Common myeloid progenitor, CD34-positive (primary cell): ENCODE measurements at regions not wholly inside any gene's neighbourhood (a gene's known extent, or its start where the extent isn't known, plus 50 kb on each side); places are given as distances from the start of the nearest gene placed in this dataset.

Experiments used
- CTCF ChIA-PET: fragments of 350-600 bp; sonication (Branson Sonifier 250); formaldehyde crosslinking; loops from one replicate; lab custom pipeline; 2021; ENCODE audit warnings: antibody characterized with exemption; lab: Charles Lee
- POLR2A ChIA-PET: fragments of 350-600 bp; sonication (Branson Sonifier 250); formaldehyde crosslinking; loops from one replicate; lab custom pipeline; 2021; ENCODE audit warnings: antibody characterized with exemption; lab: Charles Lee
- DNase-seq, 3 donors: peaks; one replicate each; pipeline versions ENCODE4 v3.0.0 to v3.0.0-alpha.2; 2013
- H3K27ac ChIP-seq, 2 experiments: 1 replicate in 1 of 2; 2 replicates in 1 of 2; pipeline ENCODE4 v1.7.0; 2013; ENCODE audit warnings: inconsistent platforms in 2 of 2, low read length in 2 of 2, mild to moderate bottlenecking in 2 of 2, low read depth in 1 of 2, moderate library complexity in 1 of 2; ENCODE audit not compliant: severe bottlenecking in 2 of 2, insufficient read depth in 1 of 2, poor library complexity in 1 of 2
- H3K27me3 ChIP-seq, 5 experiments: replicated peaks in 2 of 5; 1 replicate in 3 of 5; 2 replicates in 2 of 5; pipeline versions ENCODE4 v1.6.1 to v1.7.0; 2013; ENCODE audit warnings: low read length in 4 of 5, mild to moderate bottlenecking in 2 of 5, moderate library complexity in 2 of 5, inconsistent platforms in 1 of 5; ENCODE audit not compliant: insufficient read depth in 5 of 5, control insufficient read depth in 4 of 5
- H3K36me3 ChIP-seq, 4 experiments: 1 replicate in 2 of 4; 2 replicates in 2 of 4; pipeline versions ENCODE4 v1.6.1 to v1.7.0; 2013; ENCODE audit warnings: low read length in 3 of 4, control low read depth in 1 of 4, mild to moderate bottlenecking in 1 of 4; ENCODE audit not compliant: control insufficient read depth in 4 of 4, insufficient read depth in 4 of 4
- H3K4me1 ChIP-seq, 4 experiments: 1 replicate in 3 of 4; 2 replicates in 1 of 4; pipeline versions ENCODE4 v1.6.1 to v1.7.1; 2013; ENCODE audit warnings: low read length in 3 of 4, mild to moderate bottlenecking in 3 of 4, control low read depth in 1 of 4, inconsistent platforms in 1 of 4, moderate library complexity in 1 of 4; ENCODE audit not compliant: control insufficient read depth in 4 of 4, insufficient read depth in 4 of 4; ENCODE audit errors: control extremely low read depth in 1 of 4
- H3K4me3 ChIP-seq, 7 experiments: 1 replicate in 4 of 7; 2 replicates in 3 of 7; pipeline versions ENCODE4 v1.5.1 to v1.7.0; 2013; ENCODE audit warnings: mild to moderate bottlenecking in 7 of 7, low read length in 6 of 7, moderate library complexity in 6 of 7, inconsistent platforms in 2 of 7, low read depth in 2 of 7, control low read depth in 1 of 7; ENCODE audit not compliant: insufficient read depth in 4 of 7, control insufficient read depth in 1 of 7; ENCODE audit errors: extremely low read depth in 1 of 7
- H3K9me3 ChIP-seq, 5 experiments: 1 replicate in 4 of 5; 2 replicates in 1 of 5; pipeline versions ENCODE4 v1.6.1 to v1.7.1; 2013; ENCODE audit warnings: low read length in 4 of 5, mild to moderate bottlenecking in 2 of 5, inconsistent platforms in 1 of 5, low read depth in 1 of 5, moderate library complexity in 1 of 5; ENCODE audit not compliant: control insufficient read depth in 4 of 5, insufficient read depth in 2 of 5; ENCODE audit errors: control extremely low read depth in 1 of 5
- WGBS: methylation state at CpG from one replicate; pipeline ENCODE4 v1.1.5; 2013; ENCODE audit not compliant: insufficient coverage; 5-methylcytosine and 5-hydroxymethylcytosine counted together

DNA sequence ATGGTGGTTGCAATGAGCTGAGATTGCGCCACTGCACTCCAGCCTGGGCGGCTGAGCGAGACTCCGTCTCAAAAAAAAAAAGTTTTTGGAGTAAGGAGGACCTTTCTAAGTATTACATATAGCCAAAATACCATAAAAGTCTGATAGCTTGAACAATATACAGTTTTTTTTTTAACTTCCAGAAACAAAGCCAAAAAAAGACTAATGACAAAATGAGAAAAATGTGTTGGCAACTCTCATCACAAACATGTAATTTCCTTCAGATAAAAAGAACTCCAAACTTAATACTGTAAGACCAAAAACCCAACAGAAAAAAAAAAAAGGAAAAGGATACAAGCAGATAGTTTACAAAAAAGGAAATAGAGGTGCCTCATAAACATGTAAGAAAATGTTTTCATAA is 68.2 kb upstream of the MED4 start:
- no CpG with 5 or more reads among the region's 4 CpGs for WGBS
- ChIA-PET CTCF (interaction anchor here (0.8 to 1.3 kb wide), 2 partner anchors 43 to 72 kb away, joined by 3 to 4 read pairs; no protein-coding TSS in a partner anchor), POLR2A (no interaction called here)
- no peak for DNase-seq
- no peaks in the 10 kb centered on the region for H3K36me3 ChIP-seq
- no peak overlapping the region for H3K27ac ChIP-seq
- H3K4me3 ChIP-seq = no peak overlapping the region
- H3K9me3 ChIP-seq = no peaks in the 10 kb centered on the region
- H3K4me1 ChIP-seq = peaks cover 17 to 49% (median 23%) of the 10 kb centered on the region in 4 experiments
- H3K27me3 ChIP-seq = no peaks in the 10 kb centered on the region

DNA sequence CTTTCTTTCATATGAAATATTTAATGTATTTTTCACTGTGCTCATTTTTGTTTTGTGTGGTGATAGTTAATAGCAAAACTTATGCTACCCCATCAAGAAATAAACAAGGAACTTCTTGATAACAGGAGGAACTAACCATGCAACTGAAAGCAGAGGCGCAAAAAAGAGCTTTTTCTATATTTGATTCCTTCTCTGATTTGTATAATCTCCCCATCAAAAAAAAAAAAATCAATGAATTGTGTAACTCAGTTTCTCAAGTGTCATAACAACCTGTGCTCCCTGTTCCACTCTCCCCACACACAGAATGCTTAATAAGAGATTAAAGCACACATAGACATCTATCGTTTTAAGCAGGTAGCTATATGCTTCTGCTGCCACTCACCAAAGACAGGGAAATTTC is 67.3 kb upstream of the MED4 start:
- WGBS = 85% methylated on average over 1 of the region's 2 CpGs
- DNase-seq = no peak
- H3K4me3 ChIP-seq = peak overlapping the region in 1 of 7 experiments; percentile 2
- H3K27me3 ChIP-seq = no peaks in the 10 kb centered on the region
- POLR2A ChIA-PET = interaction anchor here (0.7 kb wide), 1 partner anchor 40 kb away, joined by 4 read pairs; no protein-coding TSS in a partner anchor
- no peaks in the 10 kb centered on the region for H3K36me3 ChIP-seq
- no peak overlapping the region for H3K27ac ChIP-seq
- CTCF ChIA-PET = interaction anchor here (0.8 to 1.3 kb wide), 6 partner anchors 17 to 73 kb away, joined by 3 to 4 read pairs (median 3); no protein-coding TSS in a partner anchor
- H3K4me1 ChIP-seq = peaks cover 17 to 50% (median 23%) of the 10 kb centered on the region in 4 experiments
- H3K9me3 ChIP-seq = no peaks in the 10 kb centered on the region

DNA sequence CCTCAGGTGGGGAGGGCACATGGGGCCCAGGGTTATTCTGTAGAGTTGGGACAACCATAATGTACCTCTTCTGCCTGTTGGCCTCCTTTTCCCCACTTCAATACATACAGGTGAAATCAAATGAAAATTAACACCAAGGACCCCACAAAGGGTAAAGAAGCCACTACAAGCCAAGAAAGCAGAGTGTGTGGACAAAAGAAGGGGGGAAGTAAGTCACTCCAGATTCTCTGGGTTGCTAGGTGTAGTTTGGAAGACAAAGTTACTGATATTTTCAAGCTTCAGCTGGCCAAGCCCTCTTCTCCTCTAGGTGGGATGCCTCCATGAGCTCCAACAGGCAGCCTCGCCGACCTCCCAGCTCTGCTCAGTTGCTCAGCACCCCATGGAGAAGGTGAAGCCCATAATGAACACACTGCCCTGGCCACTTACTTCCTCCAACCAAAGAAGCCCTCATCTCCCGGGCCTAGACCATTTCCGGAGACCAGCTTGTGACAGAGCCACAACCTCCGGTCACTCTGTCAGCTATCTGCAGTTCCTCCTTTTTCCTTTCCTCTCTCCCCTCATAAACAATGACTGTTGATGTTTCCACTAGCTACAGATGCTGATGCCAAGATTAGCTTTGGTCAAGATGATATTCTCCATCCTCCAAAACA is 66.8 kb upstream of the MED4 start:
- Histone ChIP-seq H3K27me3 (no peaks in the 10 kb centered on the region), H3K27ac (no peak overlapping the region), H3K36me3 (no peaks in the 10 kb centered on the region), H3K4me3 (peak overlapping the region in 1 of 7 experiments; percentile 37), H3K4me1 (peaks cover 17 to 51% (median 23%) of the 10 kb centered on the region in 4 experiments), H3K9me3 (no peaks in the 10 kb centered on the region)
- 30% methylated on average over 5 of the region's 5 CpGs for WGBS
- peak in 2 of 3 donors; percentile 73 to 85 for DNase-seq
- ChIA-PET POLR2A (no interaction called here), CTCF (interaction anchor here (0.6 to 1.3 kb wide), 6 partner anchors 18 to 50 kb away, joined by 3 to 4 read pairs (median 3); no protein-coding TSS in a partner anchor)

DNA sequence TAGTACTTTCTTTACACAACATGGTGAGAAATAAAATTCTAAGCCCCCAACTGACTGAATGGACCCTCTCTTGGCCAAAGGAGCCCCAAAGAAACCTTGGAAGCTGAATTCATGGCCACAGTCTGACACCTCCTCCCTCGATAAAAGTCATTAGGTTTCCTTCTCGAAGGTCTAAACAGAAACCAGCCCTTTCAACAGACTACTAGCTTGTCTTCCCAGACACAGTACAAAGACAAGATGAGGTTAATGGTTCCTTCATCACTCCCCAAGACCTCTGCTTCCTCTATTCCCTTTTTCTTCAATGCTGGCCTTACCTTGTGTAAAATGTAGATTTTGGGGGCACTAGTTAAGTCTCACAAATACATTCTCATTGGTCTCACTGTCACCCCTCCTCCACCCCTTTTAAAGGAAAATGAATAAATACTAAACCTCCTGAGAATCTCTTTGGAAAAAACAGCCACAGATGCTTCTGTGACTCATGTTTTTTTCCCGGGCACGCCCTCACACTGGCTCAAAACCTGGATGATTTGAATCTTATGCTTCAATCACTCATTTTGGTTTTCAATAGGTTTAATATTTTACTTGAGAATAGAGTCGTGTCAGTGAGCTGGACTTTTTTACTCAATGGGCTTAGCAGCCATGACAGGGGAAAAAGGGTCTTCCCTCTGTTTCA is 65.8 kb upstream of the MED4 start:
- DNase-seq = no peak
- POLR2A ChIA-PET = no interaction called here
- CTCF ChIA-PET = no interaction called here

DNA sequence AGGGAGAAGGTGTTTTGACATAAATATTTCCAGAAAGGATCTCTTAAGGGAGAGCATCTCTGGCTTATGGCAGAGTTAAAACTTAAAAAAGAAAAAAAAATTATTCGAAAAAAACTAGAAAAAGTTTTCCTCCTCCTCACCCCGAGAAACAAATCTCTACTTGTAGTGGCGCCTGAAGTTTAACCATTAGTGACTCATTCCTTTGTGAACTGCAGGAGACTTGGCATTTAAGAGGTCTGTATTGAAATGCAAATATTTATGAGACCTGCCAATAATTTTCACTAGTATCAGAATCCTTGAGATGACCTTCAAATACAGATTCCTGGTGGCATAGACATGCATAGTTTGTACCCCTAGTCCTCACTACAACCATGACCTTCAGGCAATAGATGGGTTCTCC is 64.9 kb upstream of the MED4 start:
- Histone ChIP-seq H3K27me3 (no peaks in the 10 kb centered on the region), H3K36me3 (no peaks in the 10 kb centered on the region), H3K4me3 (no peak overlapping the region), H3K4me1 (peaks cover 25 to 68% (median 38%) of the 10 kb centered on the region in 4 experiments), H3K27ac (no peak overlapping the region), H3K9me3 (no peaks in the 10 kb centered on the region)
- DNase-seq = no peak
- no CpG with 5 or more reads among the region's 3 CpGs for WGBS
- POLR2A ChIA-PET = no interaction called here
- CTCF ChIA-PET = no interaction called here

More for the DNA sequence above, 65.8 kb upstream of the MED4 start:
- no peaks in the 10 kb centered on the region for H3K36me3 ChIP-seq
- no peak overlapping the region for H3K27ac ChIP-seq
- H3K27me3 ChIP-seq = no peaks in the 10 kb centered on the region
- H3K9me3 ChIP-seq = no peaks in the 10 kb centered on the region
- H3K4me3 ChIP-seq = no peak overlapping the region
- peaks cover 21 to 59% (median 29%) of the 10 kb centered on the region in 4 experiments for H3K4me1 ChIP-seq
- 100% methylated on average over 1 of the region's 5 CpGs for WGBS

DNA sequence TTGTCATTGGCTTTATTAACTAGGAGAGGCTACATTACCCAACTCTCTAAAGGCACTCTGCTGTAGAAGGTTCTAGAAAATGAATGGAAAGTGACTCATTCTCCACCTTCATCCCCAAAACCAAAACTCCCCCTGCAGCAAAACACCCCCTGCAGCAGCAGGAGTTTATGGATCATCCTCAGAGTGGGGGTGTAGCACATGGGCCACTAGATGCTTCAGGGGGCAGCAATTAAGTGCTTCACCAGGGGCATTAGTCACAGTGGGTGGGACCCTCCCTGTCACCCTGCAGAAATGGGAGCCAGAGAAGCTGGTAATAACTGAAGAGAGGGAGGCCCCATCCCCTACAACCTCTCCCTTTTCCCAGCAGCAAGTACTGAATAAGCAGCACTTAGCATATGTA is 64.5 kb upstream of the MED4 start:
- Histone ChIP-seq H3K9me3 (no peaks in the 10 kb centered on the region), H3K4me1 (peaks cover 27 to 72% (median 40%) of the 10 kb centered on the region in 4 experiments), H3K36me3 (no peaks in the 10 kb centered on the region), H3K27ac (no peak overlapping the region), H3K4me3 (no peak overlapping the region), H3K27me3 (no peaks in the 10 kb centered on the region)
- ChIA-PET POLR2A (no interaction called here), CTCF (no interaction called here)
- DNase-seq = no peak

DNA sequence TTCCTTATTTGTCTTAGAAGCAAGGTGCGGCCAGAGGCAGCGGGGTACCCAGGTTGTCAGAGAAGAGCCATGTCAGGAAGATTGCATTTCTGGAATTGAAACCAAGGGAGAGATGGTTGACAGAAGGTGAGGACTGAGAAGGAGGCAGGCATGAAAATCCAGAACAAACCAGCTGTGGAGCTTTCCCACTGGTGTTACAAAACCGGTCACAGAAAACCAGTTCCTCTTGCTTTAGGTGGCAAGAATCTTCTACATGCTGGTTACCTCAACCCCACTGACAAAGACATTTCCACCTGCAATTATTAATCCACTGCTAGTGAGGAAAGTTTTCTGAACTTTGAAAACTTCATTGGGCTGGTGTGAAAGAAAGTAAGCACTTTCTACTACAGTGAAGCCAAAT is 64.0 kb upstream of the MED4 start:
- POLR2A ChIA-PET = interaction anchor here (0.6 kb wide), 1 partner anchor 142 kb away, joined by 3 read pairs; no protein-coding TSS in a partner anchor
- Histone ChIP-seq H3K27ac (no peak overlapping the region), H3K27me3 (no peaks in the 10 kb centered on the region), H3K36me3 (no peaks in the 10 kb centered on the region), H3K4me3 (no peak overlapping the region), H3K9me3 (no peaks in the 10 kb centered on the region), H3K4me1 (peaks cover 27 to 75% (median 40%) of the 10 kb centered on the region in 4 experiments)
- CTCF ChIA-PET = no interaction called here
- 83% methylated on average over 3 of the region's 3 CpGs for WGBS
- no peak for DNase-seq
